Erythroblast (primary cell): ENCODE measurements at regions not wholly inside any gene's neighbourhood (a gene's known extent, or its start where the extent isn't known, plus 50 kb on each side); places are given as distances from the start of the nearest gene placed in this dataset.

Experiments used
- GATA1 ChIP-seq: IDR thresholded peaks from 2 replicates; pipeline ENCODE4 v1.6.1; 2011; ENCODE audit warnings: low read depth, mild to moderate bottlenecking, control low read depth, low read length, moderate library complexity
- POLR2A ChIP-seq: IDR thresholded peaks from 2 replicates; pipeline ENCODE4 v1.6.1; 2011; ENCODE audit warnings: mild to moderate bottlenecking, low read length

DNA sequence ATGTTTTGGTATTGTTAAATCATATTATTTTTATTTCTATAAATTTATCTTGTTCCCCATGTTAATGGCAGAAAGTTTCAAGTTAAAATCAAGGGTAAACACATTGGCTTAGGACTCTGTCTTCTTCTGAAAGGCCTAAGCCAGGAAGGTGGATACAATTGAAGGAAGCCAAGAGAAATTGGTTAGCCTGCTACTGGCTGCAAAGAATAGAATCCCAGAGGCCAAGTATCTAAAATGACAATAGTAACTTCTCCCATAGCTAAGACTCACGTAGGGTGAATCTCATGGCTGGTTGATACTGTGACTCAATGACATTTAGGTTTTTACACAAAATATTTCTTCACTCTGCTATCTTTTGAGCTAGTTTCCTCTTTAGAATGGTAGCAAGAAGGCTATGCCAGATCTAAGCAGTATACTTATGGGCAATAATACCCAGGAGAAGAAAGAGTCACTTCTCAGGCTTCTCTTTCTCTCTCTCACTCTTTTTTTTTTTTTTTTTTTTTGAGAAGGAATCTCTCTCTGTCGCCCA lies 621.5 kb upstream of the TBL1XR1 start:
- TF ChIP-seq GATA1: no peak
- TF ChIP-seq POLR2A: no peak
